ENCODE measurements at regions not wholly inside any gene's neighbourhood (a gene's known extent, or its start where the extent isn't known, plus 50 kb on each side); places are given as distances from the start of the nearest gene placed in this dataset.

- no peak for TF ChIP-seq CTCF (IDR thresholded peaks at IDR 0.05)
- no peak for TF ChIP-seq POLR2A (IDR thresholded peaks at IDR 0.05)
Measured at GRCh38 chr16:9695152-9695551, 487.1 kb downstream of the GRIN2A start.
